ENCODE measurements at regions not wholly inside any gene's neighbourhood (a gene's known extent, or its start where the extent isn't known, plus 50 kb on each side); places are given as distances from the start of the nearest gene placed in this dataset.

DNA sequence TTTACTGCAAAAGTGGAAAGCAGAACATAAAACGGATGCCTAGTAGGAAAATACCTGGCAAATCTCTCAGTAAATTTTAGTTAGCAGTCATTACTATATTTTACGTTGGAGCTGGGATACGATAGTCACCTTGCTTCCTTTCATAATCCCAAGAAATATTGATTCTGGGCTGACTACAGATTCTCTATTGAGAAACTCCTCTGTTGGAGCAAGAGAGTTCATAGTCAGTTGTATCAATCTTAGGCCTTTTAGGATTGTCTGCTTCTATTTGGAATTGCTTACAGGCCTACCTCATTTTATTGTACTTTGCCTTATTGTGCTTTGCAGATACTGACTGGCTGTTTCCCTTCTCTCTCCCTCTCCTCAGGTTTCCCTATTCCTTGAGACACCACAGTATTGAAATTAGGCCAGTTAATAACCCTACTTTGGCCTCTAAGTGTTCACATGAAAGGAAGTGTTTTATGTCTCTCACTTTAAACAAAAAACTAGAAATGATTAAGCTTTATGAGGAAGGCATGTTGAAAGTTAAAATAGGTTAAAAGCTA lies 233.7 kb upstream of the TARS1 start:
- Histone ChIP-seq H3K9me2 (ENCODE audit: insufficient read depth) (peaks cover 8% of the 10 kb centered on the region; the same call in 1 of the 2 replicates), H3K4me3 (no peak overlapping the region), H2AFZ (no peak overlapping the region), H4K20me1 (replicated peaks; ENCODE audit: insufficient read depth) (no peaks in the 10 kb centered on the region), H3K79me2 (replicated peaks; ENCODE audit: insufficient read depth) (no peaks in the 10 kb centered on the region), H3F3A (replicated peaks; ENCODE audit: low read depth) (no peaks in the 10 kb centered on the region), H3K4me1 (ENCODE audit: insufficient read depth) (no peaks in the 10 kb centered on the region), H3K27me3 (ENCODE audit: insufficient read depth) (no peaks in the 10 kb centered on the region), H3K4me2 (no peak overlapping the region), H3K36me3 (ENCODE audit: insufficient read depth) (no peaks in the 10 kb centered on the region), H3K27ac (ENCODE audit: low read depth) (no peak overlapping the region)
- Mint-ChIP-seq H3K36me3 (ENCODE audit: low read depth) (no peaks in the 10 kb centered on the region), H3K4me1 (no peaks in the 10 kb centered on the region), H3K27me3 (ENCODE audit: insufficient read depth, low read depth, poor library complexity) (no peaks in the 10 kb centered on the region), H3K9me3 (peaks cover 3% of the 10 kb centered on the region; the same call in 1 of the 3 replicates), H3K27ac (no peak overlapping the region), H3K4me3 (no peak overlapping the region)
- no peak for TF ChIP-seq ZNF462 (CRISPR knock-in tag; IDR thresholded peaks at IDR 0.05)
- TF ChIP-seq, protein P1, sequence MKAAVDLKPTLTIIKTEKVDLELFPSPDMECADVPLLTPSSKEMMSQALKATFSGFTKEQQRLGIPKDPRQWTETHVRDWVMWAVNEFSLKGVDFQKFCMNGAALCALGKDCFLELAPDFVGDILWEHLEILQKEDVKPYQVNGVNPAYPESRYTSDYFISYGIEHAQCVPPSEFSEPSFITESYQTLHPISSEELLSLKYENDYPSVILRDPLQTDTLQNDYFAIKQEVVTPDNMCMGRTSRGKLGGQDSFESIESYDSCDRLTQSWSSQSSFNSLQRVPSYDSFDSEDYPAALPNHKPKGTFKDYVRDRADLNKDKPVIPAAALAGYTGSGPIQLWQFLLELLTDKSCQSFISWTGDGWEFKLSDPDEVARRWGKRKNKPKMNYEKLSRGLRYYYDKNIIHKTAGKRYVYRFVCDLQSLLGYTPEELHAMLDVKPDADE (IDR thresholded peaks at IDR 0.05): no peak
- no peak for TF ChIP-seq ZNF331 (CRISPR knock-in tag; IDR thresholded peaks at IDR 0.05; ENCODE audit: low read depth)
- no peak for TF ChIP-seq POLR2AphosphoS5 (IDR thresholded peaks at IDR 0.05; ENCODE audit: low read depth)
- no peak for TF ChIP-seq REST (IDR thresholded peaks at IDR 0.05; ENCODE audit: unreplicated experiment)
- TF ChIP-seq ZNF114 (CRISPR knock-in tag; IDR thresholded peaks at IDR 0.05): no peak
- no peak for TF ChIP-seq NANOG (IDR thresholded peaks at IDR 0.05; ENCODE audit: borderline replicate concordance)
- no peak for TF ChIP-seq EZH2 (IDR thresholded peaks at IDR 0.05; ENCODE audit: low read depth, unreplicated experiment)
- TF ChIP-seq CREB1 (CRISPR knock-in tag; IDR thresholded peaks at IDR 0.05; ENCODE audit: low read depth): no peak
- no peak for TF ChIP-seq STAT1 (IDR thresholded peaks at IDR 0.05; ENCODE audit: unreplicated experiment)
- no peak for TF ChIP-seq JUNB (IDR thresholded peaks at IDR 0.05; ENCODE audit: unreplicated experiment)
- TF ChIP-seq CTCF (conservative IDR thresholded peaks at IDR 0.05; ENCODE audit: low read depth in 2 of 2): no peak
- no peak for TF ChIP-seq EZH2phosphoT487 (IDR thresholded peaks at IDR 0.05; ENCODE audit: unreplicated experiment)
- ATAC-seq (no peak), DNase-seq (ENCODE audit: low spot score) (no peak)

All from GM23338 (cell line).